H1 (cell line): ENCODE measurements at regions not wholly inside any gene's neighbourhood (a gene's known extent, or its start where the extent isn't known, plus 50 kb on each side); places are given as distances from the start of the nearest gene placed in this dataset.

ENCODE experiments used
- CTCF ChIA-PET: fragments of 300-600 bp; sonication (Branson Sonifier 250); formaldehyde crosslinking; loops from one replicate; lab custom pipeline; 2021; ENCODE audit not compliant: partially characterized antibody; lab: Charles Lee
- POLR2A ChIA-PET: fragments of 300-600 bp; sonication (Branson Sonifier 250); formaldehyde crosslinking; loops from one replicate; lab custom pipeline; 2021; ENCODE audit warnings: inconsistent platforms; ENCODE audit not compliant: partially characterized antibody; lab: Charles Lee
- DNase-seq, 2 experiments: peaks; one replicate each; pipeline versions ENCODE4 v3.0.0 to v3.0.0-alpha.2; 2010 to 2022; ENCODE audit warnings: low spot score in 2 of 2, low read depth in 1 of 2, mixed read lengths in 1 of 2
- FAIRE-seq: peaks from 2 replicates; lab custom pipeline; 2011; peaks lifted over from hg19 to GRCh38; lab: Jason Lieb, UNC
- H2AFZ ChIP-seq: 2 replicates; pipeline ENCODE4 v1.8.1; 2012; ENCODE audit warnings: low read length, inconsistent platforms
- H2AK5ac ChIP-seq: 2 replicates; pipeline ENCODE4 v1.6.1; 2013; ENCODE audit warnings: low read depth, low read length
- H2BK120ac ChIP-seq: replicated peaks from 2 replicates; pipeline ENCODE3; 2013; ENCODE audit warnings: low read depth, low read length, inconsistent platforms
- H2BK12ac ChIP-seq: 2 replicates; pipeline ENCODE4 v1.6.1; 2013; ENCODE audit warnings: low read depth, low read length
- H2BK15ac ChIP-seq: 2 replicates; pipeline ENCODE4 v1.6.1; 2013; ENCODE audit warnings: low read length
- H2BK20ac ChIP-seq: 2 replicates; pipeline ENCODE4 v1.6.1; 2013; ENCODE audit warnings: low read length
- H2BK5ac ChIP-seq: 2 replicates; pipeline ENCODE4 v1.6.1; 2013; ENCODE audit warnings: low read depth, low read length
- H3K14ac ChIP-seq: 2 replicates; pipeline ENCODE4 v1.6.1; 2013; ENCODE audit warnings: inconsistent platforms; ENCODE audit not compliant: insufficient read length
- H3K18ac ChIP-seq: 2 replicates; pipeline ENCODE4 v1.6.1; 2013; ENCODE audit warnings: low read length; ENCODE audit errors: extremely low read depth
- H3K23ac ChIP-seq: 2 replicates; pipeline ENCODE4 v1.6.1; 2013; ENCODE audit warnings: inconsistent platforms; ENCODE audit not compliant: insufficient read length
- H3K23me2 ChIP-seq: 2 replicates; pipeline ENCODE4 v1.6.1; 2013; ENCODE audit warnings: low read depth, low read length
- H3K27ac ChIP-seq: 2 replicates; pipeline ENCODE4 v1.6.1; 2011; ENCODE audit warnings: low read depth, low read length, inconsistent platforms
- H3K27me3 ChIP-seq, 4 experiments: replicated peaks in 1 of 4; 1 replicate in 1 of 4; 2 replicates in 3 of 4; pipeline versions ENCODE4 v1.6.1 to v1.8.1; 2011 to 2013; ENCODE audit warnings: low read length in 3 of 4, mild to moderate bottlenecking in 3 of 4, inconsistent platforms in 2 of 4, mixed read lengths in 2 of 4, moderate library complexity in 1 of 4; ENCODE audit not compliant: control insufficient read depth in 3 of 4, insufficient read depth in 3 of 4; ENCODE audit errors: extremely low read depth in 1 of 4
- H3K36me3 ChIP-seq, 4 experiments: 2 replicates each; pipeline versions ENCODE4 v1.6.1 to v1.8.1; 2011 to 2013; ENCODE audit warnings: mild to moderate bottlenecking in 4 of 4, low read length in 3 of 4, moderate library complexity in 2 of 4, control low read depth in 1 of 4, inconsistent platforms in 1 of 4; ENCODE audit not compliant: insufficient read depth in 4 of 4, control insufficient read depth in 2 of 4
- H3K4ac ChIP-seq: replicated peaks from 2 replicates; pipeline ENCODE3; 2013; ENCODE audit warnings: low read length, low read depth, mixed read lengths, inconsistent platforms; ENCODE audit not compliant: insufficient read length
- H3K4me1 ChIP-seq, 4 experiments: replicated peaks in 1 of 4; 1 replicate in 1 of 4; 2 replicates in 3 of 4; pipeline versions ENCODE4 v1.6.1 to v1.8.1; 2011 to 2013; ENCODE audit warnings: low read length in 3 of 4, inconsistent platforms in 2 of 4, mixed read lengths in 1 of 4; ENCODE audit not compliant: insufficient read depth in 4 of 4, control insufficient read depth in 3 of 4
- H3K4me2 ChIP-seq, 2 experiments: 2 replicates each; pipeline versions ENCODE4 v1.6.1 to v1.8.1; 2011 to 2013; ENCODE audit warnings: low read depth in 2 of 2, low read length in 2 of 2, control low read depth in 1 of 2, inconsistent platforms in 1 of 2, mild to moderate bottlenecking in 1 of 2; ENCODE audit not compliant: insufficient read depth in 1 of 2
- H3K4me3 ChIP-seq, 4 experiments: fragments of 200-600, 300-600 bp in 1 of 4; sonication (generic), shearing (Covaris generic), sonication (Bioruptor Twin) in 1 of 4; 2 replicates each; pipeline versions ENCODE4 v1.5.1 to v1.8.1; 2011 to 2016; ENCODE audit warnings: low read length in 4 of 4, low read depth in 3 of 4, control low read depth in 2 of 4, inconsistent platforms in 2 of 4, mild to moderate bottlenecking in 2 of 4, mixed read lengths in 1 of 4, moderate library complexity in 1 of 4; ENCODE audit not compliant: insufficient read depth in 2 of 4; ENCODE audit errors: extremely low read depth in 1 of 4
- H3K56ac ChIP-seq: replicated peaks from 2 replicates; pipeline ENCODE3; 2013; ENCODE audit warnings: low read depth, mild to moderate bottlenecking, mixed read lengths, low read length, inconsistent platforms; ENCODE audit not compliant: insufficient read length
- H3K79me1 ChIP-seq: 2 replicates; pipeline ENCODE4 v1.6.1; 2013; ENCODE audit warnings: low read depth, low read length, control low read depth
- H3K79me2 ChIP-seq, 2 experiments: 2 replicates each; pipeline versions ENCODE4 v1.6.1 to v1.8.1; 2012 to 2013; ENCODE audit warnings: low read length in 2 of 2, mild to moderate bottlenecking in 2 of 2, inconsistent platforms in 1 of 2; ENCODE audit not compliant: insufficient read depth in 2 of 2, control insufficient read depth in 1 of 2
- H3K9ac ChIP-seq, 4 experiments: replicated peaks in 1 of 4; 1 replicate in 1 of 4; 2 replicates in 3 of 4; pipeline versions ENCODE4 v1.6.1 to v1.8.1; 2011 to 2013; ENCODE audit warnings: low read depth in 3 of 4, low read length in 3 of 4, control low read depth in 2 of 4, mild to moderate bottlenecking in 2 of 4, moderate library complexity in 2 of 4, inconsistent platforms in 1 of 4; ENCODE audit errors: extremely low read depth in 1 of 4
- H3K9me3 ChIP-seq, 2 experiments: 2 replicates each; pipeline versions ENCODE4 v1.6.1 to v1.8.1; 2012 to 2013; ENCODE audit warnings: mild to moderate bottlenecking in 2 of 2, moderate library complexity in 2 of 2, control low read depth in 1 of 2, inconsistent platforms in 1 of 2, low read depth in 1 of 2, low read length in 1 of 2, mixed read lengths in 1 of 2; ENCODE audit not compliant: insufficient read depth in 2 of 2
- H4K20me1 ChIP-seq, 2 experiments: replicated peaks in 1 of 2; 2 replicates each; pipeline versions ENCODE3 to v1.8.1; 2011 to 2013; ENCODE audit warnings: inconsistent platforms in 2 of 2, low read length in 2 of 2, mild to moderate bottlenecking in 1 of 2; ENCODE audit not compliant: insufficient read depth in 2 of 2, control insufficient read depth in 1 of 2
- H4K5ac ChIP-seq: 2 replicates; pipeline ENCODE4 v1.6.1; 2013; ENCODE audit warnings: low read length, low read depth, mixed read lengths, inconsistent platforms; ENCODE audit not compliant: insufficient read length
- H4K8ac ChIP-seq: 2 replicates; pipeline ENCODE4 v1.8.0; 2013; ENCODE audit warnings: mild to moderate bottlenecking, moderate library complexity, low read length, inconsistent platforms; ENCODE audit not compliant: insufficient read depth; ENCODE audit errors: extremely low read depth
- H4K91ac ChIP-seq: replicated peaks from 2 replicates; pipeline ENCODE3; 2013; ENCODE audit warnings: low read length, mixed read lengths, inconsistent platforms; ENCODE audit not compliant: insufficient read length
- CHD1 ChIP-seq: IDR thresholded peaks from 2 replicates; pipeline ENCODE4 v1.6.1; 2012; ENCODE audit warnings: low read depth, low read length, improper control_type of control experiment
- CREB1 ChIP-seq: IDR thresholded peaks from 2 replicates; pipeline ENCODE4 v1.6.1; 2012; ENCODE audit warnings: inconsistent platforms
- CTBP2 ChIP-seq: IDR thresholded peaks from 2 replicates; pipeline ENCODE4 v1.7.0; 2011; ENCODE audit warnings: borderline replicate concordance, mild to moderate bottlenecking, moderate library complexity, mixed read lengths, low read length; ENCODE audit not compliant: insufficient read depth, insufficient read length
- FOSL1 ChIP-seq: IDR thresholded peaks from 2 replicates; pipeline ENCODE4 v1.6.1; 2011; ENCODE audit warnings: mild to moderate bottlenecking, low read depth, low read length, moderate library complexity; ENCODE audit not compliant: insufficient read depth
- GTF2F1 ChIP-seq: IDR thresholded peaks from 2 replicates; pipeline ENCODE4 v1.6.1; 2012; ENCODE audit warnings: low read depth, low read length, improper control_type of control experiment, borderline replicate concordance
- KDM1A ChIP-seq: fragments of 200-600, 300-600 bp; sonication (generic); IDR thresholded peaks from 2 replicates; pipeline ENCODE4 v1.7.1; 2016; ENCODE audit warnings: mild to moderate bottlenecking, low read length, borderline replicate concordance
- KDM4A ChIP-seq: IDR thresholded peaks from one replicate; pipeline ENCODE4 v1.7.1; 2012; ENCODE audit warnings: low read depth, mild to moderate bottlenecking, moderate library complexity, low read length, inconsistent platforms; ENCODE audit not compliant: severe bottlenecking
- NRF1 ChIP-seq: IDR thresholded peaks from 2 replicates; pipeline ENCODE4 v1.6.1; 2011; ENCODE audit warnings: mild to moderate bottlenecking, low read depth, low read length, improper control_type of control experiment
- RNF2 ChIP-seq: fragments of 200-900, 300-1000 bp; sonication (generic); IDR thresholded peaks from 2 replicates; pipeline ENCODE4 v1.7.1; 2016; ENCODE audit warnings: borderline replicate concordance, low read depth, mild to moderate bottlenecking, antibody characterized with exemption, low read length; ENCODE audit not compliant: poor library complexity, severe bottlenecking; ENCODE audit errors: missing control alignments
- SAP30 ChIP-seq: fragments of 300-600 bp; sonication (generic); IDR thresholded peaks from 2 replicates; pipeline ENCODE4 v1.7.1; 2012; ENCODE audit warnings: low read length, moderate library complexity, mild to moderate bottlenecking, inconsistent platforms; ENCODE audit not compliant: insufficient read depth, insufficient replicate concordance
- SIRT6 ChIP-seq: IDR thresholded peaks from one replicate; pipeline ENCODE4 v1.7.1; 2012; ENCODE audit warnings: low read length, inconsistent platforms
- TAF1 ChIP-seq: IDR thresholded peaks from 2 replicates; pipeline ENCODE4 v1.6.1; 2011; ENCODE audit warnings: mild to moderate bottlenecking, low read depth, low read length
- TBP ChIP-seq: IDR thresholded peaks from 2 replicates; pipeline ENCODE4 v1.6.1; 2011; ENCODE audit warnings: low read depth, low read length, improper control_type of control experiment
- YY1 ChIP-seq: IDR thresholded peaks from 2 replicates; pipeline ENCODE4 v1.6.1; 2011; ENCODE audit warnings: low read depth, mild to moderate bottlenecking, low read length
- ZNF274 ChIP-seq: IDR thresholded peaks from 2 replicates; pipeline ENCODE4 v1.7.0; 2012; ENCODE audit warnings: low read length, borderline replicate concordance; ENCODE audit errors: extremely low read depth
- WGBS, 2 experiments: shearing (Covaris generic) in 1 of 2; methylation state at CpG; one replicate each; pipeline versions ENCODE4 v1.1.6 to v1.1.7; 2013 to 2015; ENCODE audit warnings: low lambda C conversion rate in 2 of 2, mixed read lengths in 2 of 2, inconsistent platforms in 1 of 2, low coverage in 1 of 2, missing lambda C conversion rate in 1 of 2; ENCODE audit not compliant: insufficient replicate concordance in 2 of 2, insufficient coverage in 1 of 2, insufficient read length in 1 of 2; ENCODE audit errors: extremely low coverage in 1 of 2, missing lambda C conversion rate in 1 of 2; 5-methylcytosine and 5-hydroxymethylcytosine counted together

GRCh38 chr3:28089527-28089897 is 151.9 kb upstream of the CMC1 start:
- no peak overlapping the region for H2BK15ac ChIP-seq

More at GRCh38 chr3:28089527-28089897, 151.9 kb upstream of the CMC1 start:
- Histone ChIP-seq H3K23ac (no peak overlapping the region), H3K4me1 (no peaks in the 10 kb centered on the region), H4K5ac (no peak overlapping the region), H3K27ac (no peak overlapping the region), H3K23me2 (no peaks in the 10 kb centered on the region), H3K79me1 (no peaks in the 10 kb centered on the region), H2BK120ac (no peak overlapping the region), H3K36me3 (no peaks in the 10 kb centered on the region), H3K27me3 (no peaks in the 10 kb centered on the region), H4K20me1 (no peaks in the 10 kb centered on the region), H3K56ac (no peak overlapping the region), H2BK20ac (no peak overlapping the region), H2AK5ac (no peak overlapping the region), H3K4ac (no peak overlapping the region), H3K18ac (no peak overlapping the region), H2AFZ (no peak overlapping the region), H3K4me2 (no peak overlapping the region)
- no peak for FAIRE-seq
- no peak for DNase-seq
- ChIA-PET CTCF (no interaction called here), POLR2A (no interaction called here)
- WGBS, 2 experiments = 97% methylated on average over 2 of the region's 2 CpGs; no CpG with 5 or more reads in 1 of the 2 experiments
- TF ChIP-seq TBP (no peak), CREB1 (no peak), YY1 (no peak), CHD1 (no peak), GTF2F1 (no peak), ZNF274 (no peak), FOSL1 (no peak), NRF1 (no peak), SAP30 (no peak), KDM1A (no peak), SIRT6 (no peak), TAF1 (no peak), RNF2 (no peak), CTBP2 (no peak), KDM4A (no peak)
- TF ChIP-seq, all 59 proteins: peak for 0
- Histone ChIP-seq H3K9me3 (peaks cover 3 to 6% of the 10 kb centered on the region in 2 experiments; a peak in 1 of 4 replicates), H2BK5ac (no peak overlapping the region), H3K9ac (no peak overlapping the region), H4K91ac (no peak overlapping the region), H3K4me3 (no peak overlapping the region), H3K14ac (no peak overlapping the region), H4K8ac (no peak overlapping the region), H3K79me2 (no peaks in the 10 kb centered on the region), H2BK12ac (no peak overlapping the region)
